Stimulated activated memory B cell treated with anti-CD40 and anti-IgM and Interleukin-4, amounts not matched to agents 10 μg/mL and 1 μg/mL and 100 μg/mL, for 72 hours (primary cell): ENCODE measurements at regions not wholly inside any gene's neighbourhood (a gene's known extent, or its start where the extent isn't known, plus 50 kb on each side); places are given as distances from the start of the nearest gene placed in this dataset.

Experiments
- ATAC-seq: fragments of 150-1000 bp; cut with Tn5 transposase; 2 replicates; pipeline ENCODE4 v1.10.0; 2021
- H3K27ac Mint-ChIP-seq: one replicate; pipeline ENCODE4 v1.8.0; 2022; ENCODE audit warnings: mild to moderate bottlenecking, mixed read lengths
- H3K27me3 Mint-ChIP-seq: one replicate; pipeline ENCODE4 v1.8.0; 2022; ENCODE audit warnings: mixed read lengths
- H3K36me3 Mint-ChIP-seq: one replicate; pipeline ENCODE4 v1.8.0; 2022; ENCODE audit warnings: mixed read lengths
- H3K4me1 Mint-ChIP-seq: one replicate; pipeline ENCODE4 v1.8.0; 2022; ENCODE audit warnings: mixed read lengths
- H3K4me3 Mint-ChIP-seq: one replicate; pipeline ENCODE4 v1.8.0; 2022; ENCODE audit warnings: mild to moderate bottlenecking, moderate library complexity, mixed read lengths
- H3K9me3 Mint-ChIP-seq: one replicate; pipeline ENCODE4 v1.8.0; 2022; ENCODE audit warnings: mixed read lengths

DNA sequence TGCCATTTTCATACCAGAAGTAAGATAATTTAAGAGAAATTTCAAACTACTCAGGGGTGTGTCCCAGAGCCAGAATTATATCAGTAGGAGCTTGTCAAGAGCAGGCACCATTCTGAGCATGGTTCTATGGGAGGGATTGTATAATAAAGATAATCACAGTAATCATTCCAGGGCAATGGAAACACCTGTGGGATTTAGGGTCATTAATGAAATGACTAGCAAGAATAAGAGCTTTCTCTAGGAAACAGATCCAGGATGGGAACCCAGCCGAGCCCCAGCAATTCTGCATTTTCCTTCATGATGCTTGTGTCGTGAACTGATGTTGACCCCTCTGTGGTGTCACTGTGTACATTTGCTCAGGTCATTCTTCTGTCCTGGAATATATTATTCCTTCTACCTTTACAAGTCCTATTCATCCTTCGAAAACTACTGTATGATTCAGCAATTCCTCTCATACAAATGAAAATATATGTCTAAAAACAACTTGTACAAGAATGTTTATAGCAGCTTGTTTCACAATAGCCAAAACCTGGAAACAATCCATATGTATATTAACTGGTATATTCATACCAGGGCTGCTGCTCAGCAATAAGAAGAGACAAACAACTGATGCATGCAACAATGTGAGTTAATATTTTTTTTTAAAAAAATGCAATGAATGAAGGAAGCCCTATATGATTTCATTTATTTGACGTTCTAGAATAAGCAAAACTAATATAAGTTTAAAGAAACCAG lies 687.8 kb upstream of the KLHL29 start:
- H3K27ac Mint-ChIP-seq = no peak overlapping the region
- H3K4me3 Mint-ChIP-seq = no peak overlapping the region
- H3K36me3 Mint-ChIP-seq = no peaks in the 10 kb centered on the region
- H3K4me1 Mint-ChIP-seq = no peaks in the 10 kb centered on the region
- no peaks in the 10 kb centered on the region for H3K27me3 Mint-ChIP-seq
- H3K9me3 Mint-ChIP-seq = peaks cover 3% of the 10 kb centered on the region
- no peak for ATAC-seq

DNA sequence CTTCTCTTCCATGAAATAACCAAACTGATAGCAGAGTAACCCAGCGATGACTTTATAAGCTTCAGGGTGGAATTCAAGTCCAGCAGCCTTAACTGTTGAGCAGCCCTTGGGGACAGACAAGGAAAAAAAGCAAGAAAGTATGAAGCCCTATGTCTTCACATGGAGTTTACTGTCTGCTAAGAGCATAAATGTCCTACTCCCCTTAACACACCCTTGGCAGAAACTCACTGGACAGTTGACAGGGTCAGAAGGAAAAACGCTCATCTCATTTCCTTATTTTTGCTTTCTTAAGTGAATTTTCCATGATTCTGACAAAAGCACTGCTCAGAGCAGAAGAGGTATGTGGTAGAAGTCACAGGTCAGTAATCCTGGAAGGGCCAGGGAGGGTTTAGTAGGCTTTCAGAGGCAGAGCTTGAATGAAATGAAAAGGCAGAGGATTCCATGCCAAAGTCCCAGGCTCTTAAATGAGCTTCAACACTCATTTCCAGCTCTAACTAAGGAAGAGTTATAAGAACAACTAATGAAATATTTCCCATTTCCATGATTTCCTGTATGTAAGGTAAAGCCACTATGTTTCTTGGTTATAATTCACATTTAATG lies 683.3 kb upstream of the KLHL29 start:
- Mint-ChIP-seq H3K4me3 (no peak overlapping the region), H3K9me3 (peaks cover 3% of the 10 kb centered on the region), H3K27me3 (no peaks in the 10 kb centered on the region), H3K4me1 (no peaks in the 10 kb centered on the region), H3K27ac (no peak overlapping the region), H3K36me3 (no peaks in the 10 kb centered on the region)
- ATAC-seq = no peak

DNA sequence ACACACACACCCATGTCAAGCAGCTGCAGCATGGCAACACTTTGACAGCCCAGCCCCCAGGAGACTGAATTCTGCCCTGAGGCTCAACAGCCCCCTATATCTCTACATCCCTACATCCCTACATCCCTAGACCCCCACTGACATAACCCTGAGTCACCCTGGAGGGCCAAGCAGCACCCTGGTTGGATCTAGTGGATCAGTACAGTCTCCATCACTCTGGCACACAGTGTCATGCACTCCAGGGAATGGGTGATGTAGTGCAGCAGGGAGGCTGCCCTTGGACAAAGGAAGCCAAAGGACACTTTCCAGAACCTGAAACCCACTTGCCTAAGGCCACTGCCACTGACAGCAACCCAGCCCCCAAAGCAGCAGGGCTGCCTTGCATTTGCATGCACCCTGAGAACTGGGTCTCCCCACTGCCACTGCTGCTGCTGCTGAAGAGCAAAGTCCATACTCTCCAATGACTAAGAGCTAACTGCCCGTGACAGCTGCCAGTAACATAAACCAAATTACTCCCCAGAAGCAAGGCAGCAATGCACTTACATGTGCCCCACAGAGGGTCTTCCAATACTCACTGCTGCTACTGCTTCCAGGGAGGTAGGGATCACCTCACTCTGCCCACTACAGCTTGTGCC lies 681.6 kb upstream of the KLHL29 start:
- ATAC-seq = no peak
- Mint-ChIP-seq H3K4me3 (no peak overlapping the region), H3K4me1 (no peaks in the 10 kb centered on the region), H3K36me3 (no peaks in the 10 kb centered on the region), H3K9me3 (peaks cover 6% of the 10 kb centered on the region), H3K27me3 (no peaks in the 10 kb centered on the region), H3K27ac (no peak overlapping the region)

DNA sequence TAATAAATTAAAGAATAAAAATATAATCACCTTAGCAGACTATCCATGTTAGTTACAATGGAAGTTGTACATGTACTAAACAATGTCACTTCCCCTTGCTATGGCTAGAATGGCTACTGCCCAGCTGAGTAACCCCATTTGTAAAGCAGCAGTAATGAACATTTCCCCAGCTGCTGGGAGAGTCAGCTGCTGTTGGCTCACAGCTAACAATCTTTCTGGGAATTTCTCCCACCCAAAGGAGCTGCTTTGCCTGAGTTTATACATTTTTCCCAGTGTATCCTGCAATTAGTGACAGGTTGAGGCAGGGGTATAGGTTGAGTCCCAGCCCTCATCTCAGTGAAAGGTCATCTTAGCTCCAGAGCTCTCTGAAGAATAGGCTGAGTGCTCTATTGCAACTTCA lies 665.6 kb upstream of the KLHL29 start:
- Mint-ChIP-seq H3K4me3 (no peak overlapping the region), H3K9me3 (peaks cover 17% of the 10 kb centered on the region), H3K36me3 (no peaks in the 10 kb centered on the region), H3K4me1 (no peaks in the 10 kb centered on the region), H3K27ac (no peak overlapping the region), H3K27me3 (no peaks in the 10 kb centered on the region)
- ATAC-seq = no peak

DNA sequence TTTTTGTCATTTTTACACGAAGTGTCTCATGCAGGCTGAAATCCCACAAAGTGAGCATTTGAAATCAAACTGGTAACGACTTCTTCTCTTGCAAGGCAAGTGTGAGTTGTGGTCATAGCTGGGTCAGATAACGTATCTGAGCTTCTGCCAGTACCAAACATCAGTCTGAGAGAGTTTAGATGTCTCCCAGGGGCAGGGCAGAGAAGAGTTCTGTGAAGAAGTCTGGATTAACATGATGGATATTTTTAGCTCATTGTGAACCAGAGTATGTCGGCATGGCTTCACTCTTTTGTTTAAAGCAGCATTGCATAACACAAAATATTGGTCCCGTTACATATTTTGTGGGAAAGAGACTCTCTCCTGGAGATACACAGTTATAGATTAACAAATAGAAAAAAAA lies 655.5 kb upstream of the KLHL29 start:
- no peaks in the 10 kb centered on the region for H3K36me3 Mint-ChIP-seq
- peaks cover 6% of the 10 kb centered on the region for H3K9me3 Mint-ChIP-seq
- H3K4me1 Mint-ChIP-seq = no peaks in the 10 kb centered on the region
- H3K4me3 Mint-ChIP-seq = no peak overlapping the region
- H3K27me3 Mint-ChIP-seq = no peaks in the 10 kb centered on the region
- no peak overlapping the region for H3K27ac Mint-ChIP-seq
- ATAC-seq = no peak

DNA sequence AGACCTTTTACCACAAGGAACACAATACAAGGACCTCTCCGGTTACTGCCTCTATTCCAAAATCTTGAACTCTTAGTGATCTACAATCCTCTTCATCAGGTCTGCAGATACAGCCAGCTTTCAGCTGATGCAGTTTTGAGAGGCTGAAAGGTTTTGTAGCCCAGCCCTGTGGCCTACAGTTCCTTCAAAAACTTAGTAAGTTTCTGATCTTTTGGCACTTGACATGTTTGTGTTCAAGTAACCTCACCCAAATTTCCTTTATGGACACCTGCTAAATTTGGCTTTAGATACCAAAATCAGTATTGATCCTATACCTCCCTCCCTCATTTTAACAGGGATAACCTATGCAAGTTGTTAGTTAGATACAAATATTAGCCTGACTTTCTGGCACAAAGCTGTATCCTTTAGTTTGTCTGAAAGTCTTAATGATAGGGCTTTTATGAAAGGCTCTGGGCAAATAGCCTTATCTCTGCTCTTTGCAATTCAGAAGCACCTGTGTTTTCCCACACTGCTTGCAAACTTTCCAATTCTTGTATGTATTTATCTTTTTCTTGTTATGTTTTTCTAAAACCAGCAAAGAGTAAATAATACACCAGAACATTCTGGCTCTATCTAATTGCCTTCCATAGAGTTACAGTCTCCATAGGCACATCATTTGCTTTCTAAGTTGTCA lies 650.5 kb upstream of the KLHL29 start:
- Mint-ChIP-seq H3K4me3 (no peak overlapping the region), H3K9me3 (peaks cover 9% of the 10 kb centered on the region), H3K27me3 (no peaks in the 10 kb centered on the region), H3K36me3 (no peaks in the 10 kb centered on the region), H3K4me1 (no peaks in the 10 kb centered on the region), H3K27ac (no peak overlapping the region)
- no peak for ATAC-seq

DNA sequence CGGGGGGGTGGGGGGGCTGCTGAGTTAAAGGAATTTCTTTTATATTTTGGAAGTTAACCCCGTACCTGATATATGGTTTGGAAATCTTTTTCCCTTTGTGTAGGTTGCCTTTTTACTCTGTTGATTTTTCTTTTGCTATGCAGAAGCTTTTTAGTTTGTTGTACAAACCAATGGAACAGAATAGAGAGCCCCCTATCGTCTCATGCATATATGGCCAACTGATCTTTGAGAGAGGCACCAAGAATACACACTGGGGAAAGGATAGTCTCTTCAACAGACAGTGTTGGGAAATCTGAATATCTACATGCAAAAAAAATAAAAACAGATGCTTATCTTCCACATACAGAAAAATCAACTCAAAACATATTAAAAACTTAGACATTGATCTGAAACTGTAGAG lies 647.8 kb upstream of the KLHL29 start:
- Mint-ChIP-seq H3K27ac (no peak overlapping the region), H3K4me1 (no peaks in the 10 kb centered on the region), H3K4me3 (no peak overlapping the region), H3K27me3 (no peaks in the 10 kb centered on the region), H3K36me3 (no peaks in the 10 kb centered on the region), H3K9me3 (peaks cover 11% of the 10 kb centered on the region)
- ATAC-seq = no peak

DNA sequence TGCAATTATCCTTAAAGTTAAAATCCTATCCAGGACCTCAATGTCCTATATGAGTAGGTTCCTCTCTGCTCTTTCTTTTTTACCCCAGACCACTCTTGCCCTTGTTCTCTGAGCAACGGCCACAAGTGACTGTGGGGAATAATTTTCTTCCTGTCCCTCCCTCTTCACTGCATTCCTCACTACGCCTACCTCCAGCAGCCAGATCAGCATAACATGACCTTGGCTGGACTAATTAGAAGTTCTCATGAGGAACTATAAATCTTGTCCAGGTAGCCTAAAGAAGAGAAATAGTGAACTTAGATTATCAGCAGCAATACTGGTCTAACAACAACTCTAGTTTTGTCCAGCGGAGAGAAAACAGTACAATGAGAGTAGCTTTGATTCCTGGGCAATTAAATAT lies 643.8 kb upstream of the KLHL29 start:
- ATAC-seq = no peak
- no peaks in the 10 kb centered on the region for H3K4me1 Mint-ChIP-seq
- H3K27me3 Mint-ChIP-seq = no peaks in the 10 kb centered on the region
- peaks cover 14% of the 10 kb centered on the region for H3K9me3 Mint-ChIP-seq
- no peak overlapping the region for H3K4me3 Mint-ChIP-seq
- H3K36me3 Mint-ChIP-seq = no peaks in the 10 kb centered on the region
- H3K27ac Mint-ChIP-seq = no peak overlapping the region

DNA sequence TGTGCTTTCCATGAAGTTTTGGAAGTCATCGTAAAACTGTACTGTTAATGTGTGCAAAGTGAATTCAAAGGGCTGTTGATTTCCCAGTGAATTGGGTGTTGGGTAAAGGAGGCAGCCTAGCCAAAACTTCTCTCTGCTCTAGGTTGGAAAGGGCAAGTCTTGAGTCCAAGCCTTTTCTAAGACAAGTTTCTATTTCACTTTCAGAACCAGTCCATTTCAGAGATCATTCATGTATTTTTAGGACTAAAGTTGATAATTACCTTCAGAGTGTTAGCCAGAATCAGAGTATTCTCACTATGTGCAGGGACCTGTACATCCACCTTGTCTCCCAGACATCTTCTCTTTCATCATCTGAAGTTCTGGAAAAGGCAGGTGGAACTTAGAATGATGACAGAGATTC lies 636.1 kb upstream of the KLHL29 start:
- H3K27me3 Mint-ChIP-seq = no peaks in the 10 kb centered on the region
- no peak for ATAC-seq
- H3K9me3 Mint-ChIP-seq = peaks cover under 1% of the 10 kb centered on the region
- no peak overlapping the region for H3K27ac Mint-ChIP-seq
- H3K36me3 Mint-ChIP-seq = no peaks in the 10 kb centered on the region
- H3K4me1 Mint-ChIP-seq = no peaks in the 10 kb centered on the region
- no peak overlapping the region for H3K4me3 Mint-ChIP-seq

DNA sequence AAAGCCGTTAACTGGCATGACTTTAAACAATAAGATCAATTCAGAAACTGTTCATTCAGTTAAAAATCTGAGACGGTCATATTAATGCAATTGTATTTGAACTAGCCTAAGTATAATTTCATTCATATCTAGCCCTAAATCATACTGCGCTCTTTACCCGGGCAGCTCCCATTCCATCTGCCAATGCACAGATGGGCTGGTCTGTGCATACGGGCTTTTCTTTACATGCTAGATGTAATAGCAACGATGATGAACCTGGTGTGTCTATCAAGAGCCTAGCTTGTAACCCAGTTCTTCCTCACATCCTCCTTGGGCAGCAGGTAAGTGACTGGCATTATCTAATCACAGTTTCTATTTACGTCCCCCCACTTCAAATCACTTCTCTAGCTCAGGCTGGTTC lies 631.5 kb upstream of the KLHL29 start:
- no peak for ATAC-seq
- Mint-ChIP-seq H3K36me3 (no peaks in the 10 kb centered on the region), H3K4me3 (no peak overlapping the region), H3K4me1 (no peaks in the 10 kb centered on the region), H3K27me3 (no peaks in the 10 kb centered on the region), H3K9me3 (peaks cover 5% of the 10 kb centered on the region), H3K27ac (no peak overlapping the region)

DNA sequence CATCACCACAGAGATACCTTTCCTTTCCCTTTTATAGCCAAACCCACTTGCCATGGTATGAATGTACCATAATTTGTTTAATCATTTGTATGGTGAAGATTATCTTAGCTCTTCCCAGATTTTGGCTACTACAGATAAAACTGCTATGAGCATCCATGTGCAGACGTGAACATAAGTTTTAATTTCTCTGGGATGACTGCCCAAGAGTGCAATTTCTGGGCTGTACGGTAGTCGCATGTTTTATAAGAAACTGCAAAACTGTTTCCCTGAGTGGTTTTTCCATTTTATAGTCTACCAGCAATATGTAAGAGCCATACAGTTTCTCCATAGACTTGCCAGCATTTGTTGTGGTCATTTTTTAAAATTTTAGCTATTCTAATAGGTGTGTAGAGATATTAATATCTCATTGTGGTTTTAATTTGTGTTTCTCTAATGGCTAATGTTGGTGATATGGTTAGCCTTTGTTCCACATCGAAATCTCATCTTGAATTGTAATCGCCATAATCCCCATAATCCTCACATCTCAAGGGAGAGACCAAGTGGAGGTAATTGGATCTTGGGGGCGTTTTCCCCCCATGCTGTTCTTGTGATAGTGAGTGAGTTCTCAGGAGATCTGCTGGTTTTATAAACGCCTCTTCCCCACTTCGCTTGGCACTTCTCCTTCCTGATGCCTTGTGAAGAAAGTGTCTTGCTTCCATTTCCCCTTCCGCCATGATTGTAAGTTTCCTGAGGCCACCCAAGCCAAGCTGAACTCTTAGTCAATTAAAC lies 628.5 kb upstream of the KLHL29 start:
- Mint-ChIP-seq H3K27me3 (no peaks in the 10 kb centered on the region), H3K4me3 (no peak overlapping the region), H3K9me3 (peaks cover 5% of the 10 kb centered on the region), H3K36me3 (no peaks in the 10 kb centered on the region), H3K27ac (no peak overlapping the region), H3K4me1 (no peaks in the 10 kb centered on the region)
- no peak for ATAC-seq

DNA sequence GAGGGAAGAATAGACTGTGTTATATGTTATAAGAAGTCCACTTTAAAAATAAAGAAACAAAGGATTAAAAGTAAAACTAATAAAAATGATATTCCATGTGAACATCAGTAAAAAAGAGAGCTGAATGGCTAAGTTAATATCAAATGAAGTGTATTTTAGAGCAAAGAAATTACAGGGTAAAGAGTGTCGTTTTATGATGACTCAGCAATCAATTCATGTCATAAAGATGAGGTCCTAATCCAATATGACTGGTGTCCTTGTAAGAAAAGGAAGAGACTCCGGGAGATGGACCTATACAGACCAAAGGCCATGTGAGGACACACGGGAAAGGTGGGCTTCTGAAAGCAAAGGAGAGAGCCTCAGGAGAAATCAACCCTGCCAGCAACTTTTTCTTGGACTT lies 615.5 kb upstream of the KLHL29 start:
- H3K9me3 Mint-ChIP-seq = peaks cover 11% of the 10 kb centered on the region
- no peak overlapping the region for H3K27ac Mint-ChIP-seq
- no peaks in the 10 kb centered on the region for H3K36me3 Mint-ChIP-seq
- H3K4me1 Mint-ChIP-seq = no peaks in the 10 kb centered on the region
- H3K27me3 Mint-ChIP-seq = no peaks in the 10 kb centered on the region
- ATAC-seq = no peak
- no peak overlapping the region for H3K4me3 Mint-ChIP-seq

DNA sequence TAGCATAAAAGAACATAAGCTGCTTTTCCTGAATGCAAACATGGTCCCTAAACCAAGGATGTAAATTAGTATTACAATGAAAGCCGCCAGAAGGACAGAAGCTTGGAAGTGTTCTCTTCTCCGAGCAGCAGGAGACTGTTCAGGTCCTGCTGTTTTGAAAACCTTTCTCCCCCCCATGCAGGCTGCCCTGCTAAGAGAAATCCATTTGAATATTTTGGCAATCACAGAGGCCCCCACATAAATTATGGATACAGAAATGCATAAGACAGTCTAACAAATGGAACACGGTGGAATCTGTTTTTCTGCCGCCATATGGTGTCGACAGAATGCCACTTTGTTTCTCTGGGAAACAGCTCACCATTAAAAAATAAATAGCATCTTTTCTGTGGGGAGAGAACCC lies 600.4 kb upstream of the KLHL29 start:
- H3K4me1 Mint-ChIP-seq = no peaks in the 10 kb centered on the region

DNA sequence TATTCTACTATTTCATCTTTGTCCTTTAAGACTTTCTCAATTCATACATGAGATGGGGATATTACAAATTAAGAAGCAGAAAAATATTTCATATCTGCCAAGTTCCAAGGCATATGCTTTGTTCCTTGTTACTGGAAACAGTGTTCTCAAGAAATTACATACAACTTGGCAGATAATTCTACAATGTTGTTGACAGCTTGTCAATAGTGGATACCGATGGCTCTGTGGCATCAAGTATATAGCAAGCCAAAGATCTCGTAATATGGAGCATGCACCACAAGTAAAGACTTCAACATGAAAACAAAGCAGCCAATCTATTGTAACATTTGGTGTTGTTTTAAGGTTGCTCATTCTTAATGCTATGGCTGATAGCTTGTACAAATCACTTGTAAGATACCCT lies 598.2 kb upstream of the KLHL29 start:
- H3K9me3 Mint-ChIP-seq = no peaks in the 10 kb centered on the region
- H3K4me3 Mint-ChIP-seq = no peak overlapping the region
- ATAC-seq = no peak
- H3K27me3 Mint-ChIP-seq = no peaks in the 10 kb centered on the region
- H3K36me3 Mint-ChIP-seq = no peaks in the 10 kb centered on the region
- no peak overlapping the region for H3K27ac Mint-ChIP-seq
- no peaks in the 10 kb centered on the region for H3K4me1 Mint-ChIP-seq

More for the DNA sequence above, 600.4 kb upstream of the KLHL29 start:
- Mint-ChIP-seq H3K27me3 (no peaks in the 10 kb centered on the region), H3K36me3 (no peaks in the 10 kb centered on the region), H3K9me3 (no peaks in the 10 kb centered on the region), H3K4me3 (no peak overlapping the region), H3K27ac (no peak overlapping the region)
- no peak for ATAC-seq

DNA sequence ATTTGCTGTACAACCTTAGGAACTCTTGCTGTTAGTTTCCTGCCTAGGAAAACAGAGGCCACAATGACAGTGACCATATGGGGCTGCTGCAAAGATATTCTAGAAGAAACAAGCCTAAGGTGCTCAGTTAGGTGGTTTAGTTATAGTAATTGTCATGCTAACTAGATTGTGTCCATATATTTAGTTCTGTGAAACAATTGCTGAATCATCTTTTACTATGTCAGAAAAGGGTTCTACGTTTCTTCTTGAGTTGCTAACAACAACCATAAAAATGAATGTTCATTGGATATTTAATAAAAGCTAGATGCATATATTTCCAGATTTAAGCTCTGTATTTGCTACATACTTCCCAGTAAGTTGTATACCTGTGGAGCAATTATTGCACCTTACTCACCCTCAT lies 597.2 kb upstream of the KLHL29 start:
- Mint-ChIP-seq H3K27me3 (no peaks in the 10 kb centered on the region), H3K4me3 (no peak overlapping the region), H3K4me1 (no peaks in the 10 kb centered on the region), H3K36me3 (no peaks in the 10 kb centered on the region), H3K9me3 (peaks cover 2% of the 10 kb centered on the region), H3K27ac (no peak overlapping the region)
- ATAC-seq = no peak
